Breast epithelium (tissue), 4 donors: ENCODE measurements at regions not wholly inside any gene's neighbourhood (a gene's known extent, or its start where the extent isn't known, plus 50 kb on each side); places are given as distances from the start of the nearest gene placed in this dataset.
A peak's percentile ranks its signal among the peaks of the same experiment; 100 is the strongest.

Experiments used
- DNase-seq, 2 donors: peaks; one replicate each; pipeline ENCODE4 v3.0.0-alpha.2; 2019; ENCODE audit warnings: low spot score in 2 of 2
- H3K27ac ChIP-seq, 2 donors: fragments of 200-600 bp; sonication (generic) in 1 of 2; one replicate each; pipeline ENCODE4 v1.5.1; 2016 to 2019; ENCODE audit warnings: mild to moderate bottlenecking in 1 of 2
- H3K27me3 ChIP-seq, 2 donors: fragments of 200-600 bp; sonication (generic) in 1 of 2; one replicate each; pipeline versions ENCODE4 v1.5.1 to v1.6.0; 2017 to 2019; ENCODE audit warnings: control low read depth in 1 of 2, mild to moderate bottlenecking in 1 of 2
- H3K36me3 ChIP-seq: fragments of 200-600 bp; one replicate; pipeline ENCODE4 v1.5.1; 2019
- H3K4me1 ChIP-seq, 2 donors: fragments of 200-600 bp; sonication (generic); one replicate each; pipeline ENCODE4 v1.5.1; 2016 to 2019; ENCODE audit warnings: control low read depth in 1 of 2
- H3K4me3 ChIP-seq, 3 donors: fragments of 200-600 bp; sonication (generic); 1 replicate in 2 of 3; 2 replicates in 1 of 3; pipeline ENCODE4 v1.5.1; 2016 to 2019; ENCODE audit warnings: mild to moderate bottlenecking in 3 of 3, moderate library complexity in 2 of 3
- H3K9me3 ChIP-seq, 2 donors: fragments of 200-600 bp; sonication (generic) in 1 of 2; one replicate each; pipeline ENCODE4 v1.5.1; 2016 to 2019; ENCODE audit warnings: control low read depth in 1 of 2
- POLR2A ChIP-seq: fragments of 450-650 bp; IDR thresholded peaks from one replicate; pipeline ENCODE4 v1.6.1; 2016; ENCODE audit warnings: antibody characterized with exemption, mild to moderate bottlenecking, moderate library complexity
- POLR2AphosphoS5 ChIP-seq, 3 donors: sonication (generic); formaldehyde crosslinking; IDR thresholded peaks; one replicate each; pipeline ENCODE4 v1.6.1; 2017; ENCODE audit warnings: antibody characterized with exemption in 3 of 3
- intact Hi-C: fragments of 100-400 bp; cut with DNase I; formaldehyde crosslinking; loops from one replicate; pipeline ENCODE4 v1.15.1; 2023; ENCODE audit warnings: low total_unique reads
- TF ChIP-seq, protein P1 (sequence below), 3 donors: fragments of 450-650 bp; IDR thresholded peaks; one replicate each; pipeline ENCODE4 v1.5.1; 2016 to 2017; ENCODE audit warnings: antibody characterized with exemption in 3 of 3, mild to moderate bottlenecking in 3 of 3, moderate library complexity in 3 of 3

DNA sequence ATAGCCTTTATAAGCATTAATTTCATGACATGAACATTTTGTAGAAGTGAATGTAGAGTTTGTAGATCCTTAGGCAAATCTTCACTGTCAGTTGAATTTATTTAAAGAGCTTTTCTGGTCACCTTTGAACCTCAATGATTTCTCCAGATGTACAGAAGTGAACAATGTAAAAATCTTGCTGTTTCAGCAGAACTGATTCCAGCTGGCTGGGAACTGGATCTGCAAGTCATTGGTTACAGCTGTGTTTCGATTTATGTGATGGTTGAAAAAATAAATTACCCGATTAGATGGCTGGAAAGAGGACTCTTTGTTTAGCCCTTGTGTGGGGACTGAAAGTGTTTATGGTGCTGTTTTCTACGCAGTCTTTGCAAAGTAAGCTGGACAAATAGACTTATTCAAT is 849.8 kb downstream of the USP25 start:
- no peak for DNase-seq
- intact Hi-C loops: loop anchor here (5.0 kb wide), 1 partner anchor 692 kb away; no protein-coding TSS in a partner anchor
- peak overlapping the region in 1 of 3 donors; percentile 37 for H3K4me3 ChIP-seq
- H3K36me3 ChIP-seq: no peaks in the 10 kb centered on the region
- H3K9me3 ChIP-seq: no peaks in the 10 kb centered on the region
- TF ChIP-seq POLR2AphosphoS5 (IDR thresholded peaks at IDR 0.05): no peak
- TF ChIP-seq, protein P1, sequence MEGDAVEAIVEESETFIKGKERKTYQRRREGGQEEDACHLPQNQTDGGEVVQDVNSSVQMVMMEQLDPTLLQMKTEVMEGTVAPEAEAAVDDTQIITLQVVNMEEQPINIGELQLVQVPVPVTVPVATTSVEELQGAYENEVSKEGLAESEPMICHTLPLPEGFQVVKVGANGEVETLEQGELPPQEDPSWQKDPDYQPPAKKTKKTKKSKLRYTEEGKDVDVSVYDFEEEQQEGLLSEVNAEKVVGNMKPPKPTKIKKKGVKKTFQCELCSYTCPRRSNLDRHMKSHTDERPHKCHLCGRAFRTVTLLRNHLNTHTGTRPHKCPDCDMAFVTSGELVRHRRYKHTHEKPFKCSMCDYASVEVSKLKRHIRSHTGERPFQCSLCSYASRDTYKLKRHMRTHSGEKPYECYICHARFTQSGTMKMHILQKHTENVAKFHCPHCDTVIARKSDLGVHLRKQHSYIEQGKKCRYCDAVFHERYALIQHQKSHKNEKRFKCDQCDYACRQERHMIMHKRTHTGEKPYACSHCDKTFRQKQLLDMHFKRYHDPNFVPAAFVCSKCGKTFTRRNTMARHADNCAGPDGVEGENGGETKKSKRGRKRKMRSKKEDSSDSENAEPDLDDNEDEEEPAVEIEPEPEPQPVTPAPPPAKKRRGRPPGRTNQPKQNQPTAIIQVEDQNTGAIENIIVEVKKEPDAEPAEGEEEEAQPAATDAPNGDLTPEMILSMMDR (IDR thresholded peaks at IDR 0.05): no peak
- no peak for TF ChIP-seq POLR2A
- peak overlapping the region; percentile 31 to 71 for H3K27ac ChIP-seq
- H3K4me1 ChIP-seq: no peaks in the 10 kb centered on the region
- H3K27me3 ChIP-seq: no peaks in the 10 kb centered on the region

DNA sequence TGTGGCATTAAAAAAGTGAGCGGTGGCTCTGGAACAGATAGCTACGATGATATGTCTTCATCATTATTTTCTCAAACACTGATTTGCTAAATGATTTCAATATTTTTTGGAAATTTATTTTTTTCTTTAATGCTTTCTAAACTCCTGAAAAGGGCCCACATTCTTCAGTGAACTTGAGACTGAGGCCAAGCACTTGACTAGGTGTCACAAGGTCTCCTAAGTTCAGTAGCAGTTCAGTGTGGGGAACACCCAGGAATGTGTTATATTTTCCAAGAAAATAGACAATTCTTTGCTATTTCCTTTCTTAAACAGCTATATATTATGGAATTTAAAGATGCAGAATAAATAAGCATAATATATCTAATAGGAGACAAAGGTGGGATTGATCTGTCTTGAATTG is 850.9 kb downstream of the USP25 start:
- Histone ChIP-seq H3K36me3 (no peaks in the 10 kb centered on the region), H3K27ac (peak overlapping the region; percentile 8 to 31), H3K27me3 (no peaks in the 10 kb centered on the region), H3K4me1 (no peaks in the 10 kb centered on the region), H3K4me3 (no peak overlapping the region), H3K9me3 (no peaks in the 10 kb centered on the region)
- intact Hi-C loops: no loop called here
- no peak for DNase-seq
- TF ChIP-seq POLR2AphosphoS5 (IDR thresholded peaks at IDR 0.05) (no peak), POLR2A (no peak)
- TF ChIP-seq, protein P1 (IDR thresholded peaks at IDR 0.05): no peak

DNA sequence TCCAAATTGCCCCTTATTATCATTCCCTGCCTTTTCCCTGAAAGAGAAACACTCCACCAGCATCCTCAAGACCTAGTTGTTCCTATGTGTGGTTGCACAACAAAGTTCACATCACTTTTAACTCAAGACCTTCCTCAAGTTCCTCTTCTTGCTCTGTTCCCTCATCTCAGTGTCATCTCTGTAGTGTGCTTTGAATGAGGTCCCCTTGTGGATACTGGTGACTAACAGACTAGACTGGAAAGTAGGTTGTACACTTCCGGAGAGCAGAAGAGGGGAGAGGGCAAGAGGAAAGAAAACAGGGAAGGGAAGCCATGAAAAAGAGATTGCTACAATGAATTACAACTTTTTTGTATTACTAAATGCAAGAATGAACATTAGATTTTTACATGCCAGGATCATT is 853.8 kb downstream of the USP25 start:
- Histone ChIP-seq H3K9me3 (no peaks in the 10 kb centered on the region), H3K4me3 (no peak overlapping the region), H3K4me1 (no peaks in the 10 kb centered on the region), H3K27ac (peak overlapping the region; percentile 3 to 46), H3K27me3 (no peaks in the 10 kb centered on the region), H3K36me3 (no peaks in the 10 kb centered on the region)
- intact Hi-C loops: no loop called here
- no peak for TF ChIP-seq POLR2A
- no peak for TF ChIP-seq POLR2AphosphoS5 (IDR thresholded peaks at IDR 0.05)
- TF ChIP-seq, protein P1 (IDR thresholded peaks at IDR 0.05): no peak
- no peak for DNase-seq

DNA sequence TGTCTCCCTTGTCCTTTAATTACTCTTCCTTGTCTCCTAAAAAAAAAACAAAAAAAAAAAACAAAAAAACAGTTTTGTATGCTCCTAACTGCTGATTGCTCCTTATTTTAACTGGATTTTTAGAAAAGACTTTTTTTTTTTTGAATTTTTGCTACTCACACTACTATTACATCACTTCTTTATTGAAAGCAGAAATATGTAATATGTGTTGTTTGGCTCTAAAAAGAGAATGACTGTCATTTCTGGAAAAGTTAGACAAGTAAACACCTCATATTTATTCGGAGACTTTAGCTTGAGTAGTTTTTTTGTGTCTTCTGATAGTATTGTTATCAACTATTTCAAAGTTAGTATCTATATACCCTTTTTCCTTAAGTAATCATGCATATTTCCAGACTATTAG is 855.0 kb downstream of the USP25 start:
- H3K27me3 ChIP-seq: no peaks in the 10 kb centered on the region
- peak overlapping the region in 1 of 2 donors; percentile 48 for H3K27ac ChIP-seq
- no peaks in the 10 kb centered on the region for H3K4me1 ChIP-seq
- H3K9me3 ChIP-seq: no peaks in the 10 kb centered on the region
- H3K4me3 ChIP-seq: no peak overlapping the region
- no peaks in the 10 kb centered on the region for H3K36me3 ChIP-seq
- DNase-seq: no peak
- no peak for TF ChIP-seq POLR2AphosphoS5 (IDR thresholded peaks at IDR 0.05)
- TF ChIP-seq, protein P1 (IDR thresholded peaks at IDR 0.05): no peak
- no peak for TF ChIP-seq POLR2A
- intact Hi-C loops: no loop called here

DNA sequence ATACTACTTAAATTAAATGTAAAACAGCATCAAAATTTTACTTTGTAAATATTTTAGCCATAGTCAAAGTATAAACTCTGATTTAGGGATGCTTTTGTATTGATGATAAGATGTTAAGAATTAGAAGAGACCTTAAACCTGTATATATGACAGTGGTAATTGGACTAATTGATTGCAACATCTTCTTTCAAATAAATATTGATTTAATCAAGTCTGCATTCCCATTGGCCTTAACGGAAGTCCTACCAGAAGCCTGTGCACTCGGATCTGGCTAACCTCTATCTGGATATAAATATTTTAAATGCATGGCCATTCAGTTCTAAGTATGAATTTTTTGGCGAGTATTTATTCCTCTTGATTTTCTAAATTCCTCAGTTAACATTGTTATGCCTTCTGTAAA is 856.1 kb downstream of the USP25 start:
- no peaks in the 10 kb centered on the region for H3K4me1 ChIP-seq
- H3K27me3 ChIP-seq: no peaks in the 10 kb centered on the region
- no peaks in the 10 kb centered on the region for H3K36me3 ChIP-seq
- no peaks in the 10 kb centered on the region for H3K9me3 ChIP-seq
- no peak overlapping the region for H3K4me3 ChIP-seq
- DNase-seq: no peak
- peak overlapping the region; percentile 32 to 91 for H3K27ac ChIP-seq
- intact Hi-C loops: no loop called here
- TF ChIP-seq POLR2A (no peak), POLR2AphosphoS5 (IDR thresholded peaks at IDR 0.05) (no peak)
- TF ChIP-seq, protein P1 (IDR thresholded peaks at IDR 0.05): no peak
